ENCODE measurements at regions not wholly inside any gene's neighbourhood (a gene's known extent, or its start where the extent isn't known, plus 50 kb on each side); places are given as distances from the start of the nearest gene placed in this dataset.
"Not testable (repeated sequence)": the region's sequence is repeated elsewhere in the genome, so short reads cannot be mapped to it uniquely, and the experiment has no call there.

GRCh38 chr14:30445011-30445793 is 113.8 kb upstream of the G2E3 start:
- DNase-seq, result no peak

- no peak for DNase-seq
These were observed 113.1 kb upstream of the G2E3 start for GRCh38 chr14:30445852-30446251.

- DNase-seq, result no peak
These were observed 108.1 kb upstream of the G2E3 start for GRCh38 chr14:30450631-30451545.

DNA sequence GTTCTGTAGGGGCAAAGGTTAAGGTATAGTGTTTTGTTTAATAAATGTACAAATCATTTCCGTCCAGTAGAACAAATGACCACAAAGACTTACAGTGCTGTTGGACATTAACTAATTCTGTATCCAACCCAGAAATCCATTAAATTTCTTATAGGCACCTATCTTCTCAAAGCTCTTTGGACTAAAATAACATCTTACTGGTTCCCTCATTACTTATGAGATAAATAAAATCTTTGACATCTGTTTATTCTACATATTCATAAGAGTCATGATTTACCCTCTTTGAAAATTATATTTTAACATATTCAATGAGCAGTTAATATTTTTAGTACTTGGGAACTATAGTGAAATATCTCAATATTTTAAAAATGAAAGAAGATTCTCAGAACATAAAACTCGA is 102.7 kb upstream of the G2E3 start:
- DNase-seq, result no peak

DNA sequence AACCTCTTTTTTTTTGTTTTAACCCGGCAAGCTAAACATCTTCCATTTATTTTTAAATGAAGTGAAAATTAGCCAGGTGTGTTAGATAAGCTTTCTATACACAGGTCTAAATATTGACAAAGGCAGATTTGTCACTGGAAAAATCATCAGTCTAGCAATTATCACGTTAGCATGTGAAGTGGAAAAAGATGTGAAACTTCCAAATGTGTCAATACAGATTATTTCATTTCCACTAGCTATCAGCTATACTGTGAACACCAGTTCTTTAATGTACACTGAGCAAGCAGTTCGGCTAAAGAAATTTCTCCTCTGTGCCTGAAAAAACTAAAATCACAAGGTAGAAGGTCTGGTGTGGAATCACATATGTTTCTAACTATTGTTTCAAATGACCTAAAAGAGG is 96.6 kb upstream of the G2E3 start:
- no peak for DNase-seq

DNA sequence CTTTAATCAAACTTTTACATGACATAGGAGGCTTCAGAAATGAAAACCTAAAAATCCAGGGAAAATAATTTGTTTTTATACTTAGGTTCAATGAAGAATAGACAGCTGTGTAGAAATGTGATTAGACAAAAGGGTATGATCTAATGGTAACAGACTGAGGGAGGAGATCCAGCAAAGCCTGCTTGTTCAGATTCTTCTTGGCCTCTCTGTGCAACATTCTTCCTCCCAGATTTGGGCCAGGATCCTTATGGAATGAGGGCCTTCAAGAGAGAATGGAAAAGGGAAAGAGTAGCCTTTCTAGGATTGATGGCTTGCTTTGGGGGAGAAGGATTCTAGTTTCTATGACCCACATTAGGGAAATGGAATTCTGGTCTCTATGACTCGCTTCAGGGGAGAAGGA is 94.5 kb upstream of the G2E3 start:
- no peak for DNase-seq

DNA sequence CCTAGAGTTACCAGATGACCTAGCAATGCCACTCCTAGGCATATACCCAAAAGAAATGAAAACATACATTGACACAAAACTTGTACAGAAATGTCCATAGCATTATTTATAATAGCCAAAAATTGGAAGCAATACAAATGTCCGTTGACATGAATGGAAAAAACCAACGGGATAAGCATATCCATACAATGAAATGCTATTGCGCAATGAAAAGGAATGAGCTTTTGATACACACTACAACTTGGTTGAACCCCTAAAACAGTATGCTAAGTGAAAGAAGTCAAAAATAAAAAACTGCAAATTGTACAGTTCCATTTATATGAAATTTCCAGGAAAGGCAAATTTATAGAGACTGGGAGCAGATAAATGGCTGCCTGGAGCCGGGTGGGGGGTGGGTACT is 90.6 kb upstream of the G2E3 start:
- no peak for DNase-seq

DNA sequence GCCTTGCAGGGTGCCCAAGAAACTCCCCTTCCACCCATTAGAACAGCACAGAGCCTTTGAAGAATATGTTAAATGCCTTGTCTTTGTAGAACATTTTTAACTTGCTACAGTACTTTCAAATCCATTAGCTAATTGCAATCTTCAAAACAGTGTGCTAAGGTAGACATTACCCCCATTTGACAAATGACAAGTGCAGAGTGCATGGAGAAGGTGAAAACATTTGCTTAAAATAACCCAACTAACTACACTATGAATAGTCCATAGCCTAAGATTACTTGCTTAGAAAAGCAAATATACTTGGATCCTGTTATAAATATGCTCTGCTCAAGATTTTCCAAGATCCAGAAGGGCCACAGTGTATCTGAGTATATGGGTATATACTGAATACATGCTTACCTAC is 87.0 kb upstream of the G2E3 start:
- DNase-seq, result no peak

DNA sequence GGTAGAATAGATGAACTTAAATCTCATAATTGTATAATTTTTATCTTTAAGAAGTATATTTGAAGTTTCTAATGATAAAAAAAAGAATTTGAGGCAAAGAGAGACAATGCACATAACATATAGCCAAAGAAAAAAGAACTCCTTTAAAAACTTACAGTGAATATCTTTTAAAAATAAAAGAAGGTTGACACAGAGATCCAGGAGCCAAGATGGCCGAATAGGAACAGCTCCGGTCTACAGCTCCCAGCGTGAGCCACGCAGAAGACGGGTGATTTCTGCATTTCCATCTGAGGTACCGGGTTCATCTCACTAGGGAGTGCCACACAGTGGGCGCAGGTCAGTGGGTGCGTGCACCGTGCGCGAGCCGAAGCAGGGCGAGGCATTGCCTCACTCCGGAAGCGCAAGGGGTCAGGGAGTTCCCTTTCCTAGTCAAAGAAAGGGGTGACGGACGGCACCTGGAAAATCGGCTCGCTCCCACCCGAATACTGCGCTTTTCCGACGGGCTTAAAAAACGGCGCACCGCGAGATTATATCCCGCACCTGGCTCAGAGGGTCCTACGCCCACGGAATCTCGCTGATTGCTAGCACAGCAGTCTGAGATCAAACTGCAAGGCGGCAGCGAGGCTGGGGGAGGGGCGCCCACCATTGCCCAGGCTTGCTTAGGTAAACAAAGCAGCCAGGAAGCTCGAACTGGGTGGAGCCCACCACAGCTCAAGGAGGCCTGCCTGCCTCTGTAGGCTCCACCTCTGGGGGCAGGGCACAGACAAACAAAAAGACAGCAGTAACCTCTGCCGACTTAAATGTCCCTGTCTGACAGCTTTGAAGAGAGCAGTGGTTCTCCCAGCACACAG is 84.9 kb upstream of the G2E3 start:
- DNase-seq, result not testable (repeated sequence)

DNA sequence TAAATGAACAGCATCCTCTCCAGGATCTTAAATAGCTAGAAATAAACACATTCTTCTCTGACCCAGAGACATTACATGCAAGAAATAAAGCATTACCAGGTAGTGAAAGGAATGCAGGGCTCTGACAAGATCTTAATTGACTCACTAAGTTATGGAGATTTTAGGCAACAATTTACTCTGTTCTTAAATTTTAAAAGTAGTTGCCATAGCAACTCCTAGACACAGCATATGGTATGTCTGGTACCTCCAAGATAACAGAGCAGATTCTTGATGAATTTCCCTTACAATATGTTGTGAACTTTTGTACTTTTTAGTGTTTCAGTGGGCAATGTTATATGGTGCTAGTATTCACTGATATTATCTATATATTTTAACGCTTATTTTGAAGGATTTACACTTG is 76.7 kb upstream of the G2E3 start:
- DNase-seq, result no peak

GRCh38 chr14:30484201-30484600 is 74.8 kb upstream of the G2E3 start:
- DNase-seq, result no peak

- DNase-seq, result no peak
These were observed 74.0 kb upstream of the G2E3 start for GRCh38 chr14:30484976-30485375.

DNA sequence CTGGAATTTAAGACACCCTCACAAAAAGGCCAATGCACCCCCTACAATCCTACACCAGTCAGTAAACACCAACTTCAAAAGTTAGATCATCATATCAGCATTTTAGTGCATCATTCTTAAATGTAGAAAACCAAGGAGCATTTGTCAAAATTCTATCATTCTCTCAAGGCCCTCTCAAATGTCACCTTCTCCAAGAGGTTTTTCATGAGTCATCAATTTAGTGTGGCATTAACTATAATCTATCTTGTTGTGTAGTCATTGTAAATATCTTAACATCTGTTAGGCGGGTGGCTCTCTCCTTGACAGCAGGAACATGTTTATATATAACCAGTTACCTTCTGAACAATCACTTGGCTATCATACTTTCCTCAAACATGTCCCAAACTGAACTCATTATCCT is 62.1 kb upstream of the G2E3 start:
- DNase-seq, result no peak

- DNase-seq, result no peak
These were observed 59.6 kb upstream of the G2E3 start for GRCh38 chr14:30499358-30499757.

GRCh38 chr14:30500222-30500621 is 58.7 kb upstream of the G2E3 start:
- DNase-seq, result no peak

DNA sequence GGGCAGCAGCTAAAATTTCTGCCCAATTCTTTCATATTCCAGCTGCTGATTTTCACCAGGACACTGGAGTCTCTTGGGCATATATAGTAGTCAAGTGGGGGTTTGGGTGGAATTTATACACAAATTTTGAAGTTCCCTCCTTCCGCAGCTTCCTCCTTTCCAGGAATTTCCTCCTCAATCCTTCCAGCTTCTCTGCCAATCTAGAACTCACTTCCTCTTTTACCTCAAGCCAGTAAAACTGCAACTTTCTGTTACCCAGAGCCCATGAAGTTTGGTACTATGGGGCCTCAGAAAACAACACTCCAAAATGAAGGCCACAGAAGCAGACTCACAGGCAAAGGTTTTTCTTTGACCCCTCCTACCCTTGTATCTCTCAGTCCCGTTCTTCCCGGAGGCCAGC is 51.7 kb upstream of the G2E3 start:
- no peak for DNase-seq
